ENCODE measurements at regions not wholly inside any gene's neighbourhood (a gene's known extent, or its start where the extent isn't known, plus 50 kb on each side); places are given as distances from the start of the nearest gene placed in this dataset.

DNA sequence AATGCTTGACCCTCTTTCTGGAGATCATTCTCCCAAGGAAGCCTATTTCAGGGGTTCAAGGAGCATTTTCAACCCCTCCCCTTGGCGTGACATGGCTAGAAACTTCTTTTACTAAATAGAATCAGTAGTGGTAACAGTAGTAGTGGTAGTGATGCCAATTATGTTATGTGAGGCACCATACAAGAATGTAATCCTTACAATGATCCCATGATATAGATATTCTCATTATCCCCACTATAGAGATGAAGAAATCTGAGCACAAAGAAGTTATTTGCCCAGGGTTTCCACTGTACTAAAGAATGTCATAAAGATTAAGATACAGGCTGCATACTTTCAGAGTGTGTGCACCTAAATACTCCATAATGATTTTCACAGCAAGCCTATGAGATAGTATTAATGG lies 155.4 kb upstream of the CLINT1 start:
- DNase-seq (ENCODE audit: insufficient read length, low spot score) (no peak), FAIRE-seq (no peak)

GRCh38 chr5:158013939-158014338 lies 155.0 kb upstream of the CLINT1 start:
- FAIRE-seq: no peak

DNA sequence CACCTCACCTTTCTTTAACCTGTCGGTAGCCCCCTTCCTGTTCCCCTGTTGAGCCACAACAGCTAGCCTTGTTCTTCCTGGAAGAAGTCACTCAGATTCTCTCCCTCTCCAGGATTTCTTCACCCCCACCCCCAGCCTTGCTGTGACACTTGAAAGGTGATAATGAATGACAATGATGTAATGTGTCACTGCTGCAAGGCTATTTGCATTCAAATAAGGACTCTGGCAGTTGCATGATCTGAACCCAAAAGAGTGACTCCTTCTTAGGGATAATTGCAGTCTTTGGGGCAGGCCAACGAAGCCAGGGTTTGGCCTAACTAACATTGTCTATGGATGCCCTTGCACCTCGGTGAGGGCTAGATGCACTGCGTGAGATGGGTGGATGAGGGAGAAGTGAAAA lies 154.4 kb upstream of the CLINT1 start:
- peak; percentile 33 for FAIRE-seq
- DNase-seq (ENCODE audit: insufficient read length, low spot score): no peak

More at GRCh38 chr5:158013939-158014338, 155.0 kb upstream of the CLINT1 start:
- peak; percentile 54 for DNase-seq (ENCODE audit: insufficient read length, low spot score)

DNA sequence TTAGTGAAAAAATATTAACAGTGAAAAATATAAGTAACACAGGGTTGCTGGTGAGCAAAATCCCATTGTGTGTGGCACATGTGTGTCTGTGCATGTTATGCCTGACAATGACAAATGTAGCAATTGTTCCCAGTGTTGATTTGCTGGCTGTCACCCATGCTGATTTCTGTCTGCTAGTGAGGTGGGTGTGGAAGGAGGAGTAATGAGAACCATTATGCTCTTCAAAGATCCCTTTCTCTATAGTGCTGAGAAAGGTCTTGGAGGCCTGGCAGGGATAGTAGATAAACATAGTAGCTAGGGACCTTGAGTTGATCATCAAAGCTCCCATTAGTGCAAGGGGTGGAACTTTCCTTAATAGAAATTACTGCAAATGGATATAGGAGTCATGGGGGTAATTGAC lies 152.5 kb upstream of the CLINT1 start:
- DNase-seq (ENCODE audit: insufficient read length, low spot score): no peak
- no peak for FAIRE-seq

DNA sequence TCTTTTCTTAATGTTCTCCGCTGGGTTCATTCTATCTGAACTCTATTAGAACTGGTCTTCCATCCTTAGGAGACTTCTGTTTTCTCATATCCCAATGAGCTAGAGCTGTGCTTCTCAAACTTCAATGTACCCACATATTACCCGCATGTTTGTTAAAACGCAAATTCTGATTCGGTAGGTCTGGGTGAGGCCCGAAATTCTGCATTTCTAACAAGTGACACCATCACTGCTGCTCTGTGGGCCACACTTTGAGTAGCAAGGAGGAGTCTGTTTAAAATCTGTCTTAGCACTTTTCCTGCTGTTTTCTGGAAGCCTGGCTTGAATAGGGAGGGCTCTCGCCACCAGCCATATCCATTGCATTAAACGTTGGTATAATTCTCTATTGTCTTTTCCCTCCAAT lies 151.9 kb upstream of the CLINT1 start:
- DNase-seq (ENCODE audit: insufficient read length, low spot score) (no peak), FAIRE-seq (no peak)

GRCh38 chr5:158007336-158007735 lies 148.4 kb upstream of the CLINT1 start:
- FAIRE-seq (no peak), DNase-seq (ENCODE audit: insufficient read length, low spot score) (no peak)

GRCh38 chr5:157999696-158000095 lies 140.8 kb upstream of the CLINT1 start:
- FAIRE-seq: no peak
- no peak for DNase-seq (ENCODE audit: insufficient read length, low spot score)

- DNase-seq (ENCODE audit: insufficient read length, low spot score) (no peak), FAIRE-seq (no peak)
Observed at GRCh38 chr5:157997991-157998504, 139.1 kb upstream of the CLINT1 start.

GRCh38 chr5:157994906-157995519 lies 136.1 kb upstream of the CLINT1 start:
- FAIRE-seq (peak; percentile 64), DNase-seq (ENCODE audit: insufficient read length, low spot score) (peak; percentile 80)

DNA sequence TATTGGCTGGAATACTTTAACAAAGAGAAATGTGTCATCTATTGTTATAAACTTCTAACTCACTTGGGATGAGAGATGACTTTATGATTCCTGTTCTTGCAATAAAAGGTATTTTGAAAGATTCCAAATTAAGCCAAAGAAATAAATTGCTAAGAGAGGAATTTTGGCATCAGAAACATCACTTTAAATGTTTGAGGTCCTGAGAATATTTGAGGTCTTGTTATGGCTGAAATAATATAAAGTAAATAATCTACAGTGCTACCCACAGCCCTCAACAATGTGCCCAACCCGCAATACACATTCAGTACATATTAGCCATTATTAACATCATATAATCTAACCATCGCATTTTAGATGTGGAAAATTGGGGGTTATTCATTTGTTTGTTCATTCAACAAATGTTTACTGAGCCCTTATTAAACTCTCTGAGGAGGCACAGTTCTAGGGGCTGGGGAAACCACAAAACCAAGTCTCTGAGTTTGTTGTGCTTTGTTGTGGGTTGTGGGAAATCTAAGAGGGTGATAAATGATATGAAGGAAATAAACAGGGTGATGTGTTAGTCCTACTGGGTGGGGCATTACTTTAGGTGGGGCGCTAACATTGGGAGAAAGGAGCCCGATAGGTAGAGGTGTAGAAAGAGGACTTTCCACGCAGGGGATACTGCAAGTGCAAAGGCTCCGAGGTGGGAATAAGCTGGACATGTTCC lies 135.2 kb upstream of the CLINT1 start:
- FAIRE-seq: no peak

GRCh38 chr5:157993201-157993600 lies 134.3 kb upstream of the CLINT1 start:
- no peak for FAIRE-seq
- DNase-seq (ENCODE audit: insufficient read length, low spot score): no peak

More for the DNA sequence above, 135.2 kb upstream of the CLINT1 start:
- DNase-seq (ENCODE audit: insufficient read length, low spot score): no peak

DNA sequence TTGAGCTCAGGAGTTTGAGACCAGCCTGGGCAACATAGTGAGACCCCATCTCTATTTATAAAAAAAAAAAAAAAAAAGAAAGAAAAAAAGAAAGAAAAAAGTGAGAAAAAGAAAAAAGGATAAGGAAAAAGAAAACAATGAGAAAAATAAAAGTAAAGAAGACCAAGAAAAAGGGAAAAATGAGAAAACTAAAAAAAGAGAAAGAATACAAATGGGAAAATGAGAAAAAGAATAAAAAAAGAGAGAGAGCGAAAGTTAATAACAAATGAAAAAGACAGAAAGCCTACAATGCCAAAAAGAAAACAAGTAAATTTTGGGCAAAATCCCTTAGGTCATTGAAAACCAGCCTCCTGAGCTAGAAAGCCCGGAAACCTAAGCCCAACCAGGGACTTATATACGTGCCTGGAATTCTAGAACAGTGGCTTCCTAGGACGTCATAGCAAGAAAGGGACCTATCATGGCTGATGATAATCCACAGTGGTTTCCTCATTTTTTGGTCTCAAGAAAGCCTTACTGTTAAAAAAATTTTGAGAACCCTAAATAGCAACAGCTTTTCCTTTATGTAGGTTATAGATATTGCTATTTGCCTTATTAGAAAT lies 131.7 kb upstream of the CLINT1 start:
- DNase-seq (ENCODE audit: insufficient read length, low spot score) (no peak), FAIRE-seq (no peak)

DNA sequence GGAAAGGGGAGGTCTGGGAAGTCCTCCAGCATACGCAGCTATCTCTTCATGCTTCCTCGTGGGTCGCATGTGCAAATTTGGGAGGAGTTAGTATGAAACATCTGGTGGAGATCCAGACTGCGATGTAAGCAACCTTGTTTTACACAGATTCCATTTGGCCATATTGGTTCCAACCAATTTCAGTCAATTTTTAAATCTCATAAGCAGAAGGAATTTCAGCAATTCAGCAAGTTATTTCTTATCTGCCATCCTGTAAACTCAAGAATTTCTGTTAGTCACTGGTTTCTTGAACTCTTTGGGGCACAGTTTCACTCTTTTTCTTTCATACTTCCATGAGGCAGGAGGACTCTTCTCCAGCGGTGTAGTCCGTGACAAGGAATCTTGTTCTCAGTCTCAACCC lies 130.4 kb upstream of the CLINT1 start:
- peak; percentile 9 for FAIRE-seq
- DNase-seq (ENCODE audit: insufficient read length, low spot score): no peak

DNA sequence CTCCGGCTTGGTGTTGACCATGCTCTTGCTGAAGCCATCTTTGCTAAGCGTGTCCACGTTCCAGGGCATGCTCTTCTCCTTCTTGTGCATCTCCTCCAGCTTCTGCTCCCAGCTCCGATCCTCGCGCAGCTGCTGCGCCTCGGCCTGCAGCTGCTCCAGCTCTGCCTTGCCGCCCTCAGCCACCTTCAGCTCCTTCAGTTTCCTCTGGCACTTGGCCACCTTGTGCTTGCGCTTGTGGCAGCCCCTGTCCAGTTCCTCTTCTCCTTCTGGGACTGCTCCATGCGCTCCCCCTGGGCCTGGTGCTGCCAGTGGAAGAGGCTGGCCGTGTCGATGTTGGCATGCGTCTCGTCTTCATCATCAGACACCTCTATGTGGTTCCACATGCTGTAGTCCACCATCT lies 128.3 kb upstream of the CLINT1 start:
- DNase-seq (ENCODE audit: insufficient read length, low spot score) (no peak), FAIRE-seq (no peak)

DNA sequence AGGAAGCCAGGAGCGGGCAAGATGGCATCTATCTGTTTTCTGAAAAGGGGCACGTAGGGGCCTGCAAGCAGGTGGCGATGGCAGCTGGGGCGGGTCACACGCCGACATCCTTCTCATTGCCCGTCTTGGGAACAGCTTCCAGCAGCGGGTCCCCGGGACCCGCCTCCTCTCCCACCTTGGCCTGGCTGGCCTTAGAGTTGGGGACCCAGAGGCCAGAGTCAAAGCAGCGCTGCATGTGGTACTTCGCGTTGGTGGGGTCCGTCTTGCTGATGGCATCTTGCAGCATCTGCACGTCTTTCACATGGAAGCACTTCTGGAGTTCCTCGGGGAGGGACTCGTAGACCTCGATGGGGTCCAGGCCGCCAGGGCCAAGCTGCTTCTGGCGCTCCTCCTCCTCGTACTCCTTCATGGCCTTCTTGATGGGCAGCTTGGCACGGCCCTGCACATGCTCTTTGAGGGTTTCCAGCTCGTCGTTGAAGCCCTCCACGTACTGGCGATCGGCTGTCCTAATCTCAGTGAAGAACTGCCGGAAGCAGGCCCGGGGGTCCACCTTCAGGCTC lies 127.6 kb upstream of the CLINT1 start:
- FAIRE-seq (no peak), DNase-seq (ENCODE audit: insufficient read length, low spot score) (no peak)

- FAIRE-seq (no peak), DNase-seq (ENCODE audit: insufficient read length, low spot score) (no peak)
Observed at GRCh38 chr5:157984611-157985010, 125.7 kb upstream of the CLINT1 start.

DNA sequence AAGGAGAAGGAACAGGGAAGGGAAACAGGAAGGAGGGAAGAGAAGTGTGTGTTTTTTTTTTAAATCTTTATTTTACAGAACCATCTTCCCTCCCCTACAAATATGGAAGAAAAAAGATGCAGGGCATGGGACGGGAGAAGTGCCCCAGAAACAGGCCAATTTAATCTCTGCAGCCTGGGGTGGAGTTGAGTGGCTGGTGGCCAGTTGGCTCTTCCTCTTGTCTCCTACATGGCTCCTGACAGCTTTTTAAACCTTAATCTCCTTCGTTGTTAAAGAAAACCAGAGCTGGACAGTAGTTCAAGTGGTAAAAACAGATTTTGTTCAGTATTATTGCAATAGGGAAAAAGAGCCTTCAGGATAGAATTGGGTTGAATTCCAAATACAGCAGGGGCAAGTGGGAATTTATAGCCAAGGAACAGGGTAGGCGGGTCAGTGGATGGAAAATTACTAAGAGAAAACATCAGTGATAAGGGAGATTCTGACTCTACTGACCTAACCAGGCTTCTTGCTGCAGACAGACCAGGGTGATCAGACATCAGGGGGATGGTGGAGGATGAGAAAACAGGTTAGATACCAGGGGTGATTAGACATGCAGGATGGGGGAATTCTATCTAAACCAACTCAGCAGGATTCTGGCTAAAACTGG lies 125.1 kb upstream of the CLINT1 start:
- FAIRE-seq: no peak
- DNase-seq (ENCODE audit: insufficient read length, low spot score): no peak

DNA sequence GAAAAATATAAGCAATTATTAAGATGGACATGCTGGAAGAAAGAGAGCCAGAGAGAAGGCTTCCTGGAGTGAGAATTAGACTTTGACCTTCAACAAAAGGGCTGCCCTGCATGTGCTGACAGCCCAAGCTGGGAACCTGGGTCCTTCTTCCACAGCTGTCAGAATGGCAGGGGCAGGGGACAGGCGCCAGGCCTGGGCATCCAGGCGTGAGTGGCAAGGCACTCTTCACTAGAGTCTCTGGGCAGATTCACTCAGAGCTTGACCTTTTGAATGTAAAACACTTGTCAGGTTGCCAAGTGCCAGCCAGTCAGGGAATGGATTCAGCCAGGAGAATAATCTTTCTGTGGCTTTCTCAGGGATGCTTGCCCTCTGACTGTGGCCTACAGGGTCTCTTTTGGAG lies 119.1 kb upstream of the CLINT1 start:
- no peak for DNase-seq (ENCODE audit: insufficient read length, low spot score)
- FAIRE-seq: no peak

- FAIRE-seq: no peak
Observed at GRCh38 chr5:157976429-157976828, 117.5 kb upstream of the CLINT1 start.

DNA sequence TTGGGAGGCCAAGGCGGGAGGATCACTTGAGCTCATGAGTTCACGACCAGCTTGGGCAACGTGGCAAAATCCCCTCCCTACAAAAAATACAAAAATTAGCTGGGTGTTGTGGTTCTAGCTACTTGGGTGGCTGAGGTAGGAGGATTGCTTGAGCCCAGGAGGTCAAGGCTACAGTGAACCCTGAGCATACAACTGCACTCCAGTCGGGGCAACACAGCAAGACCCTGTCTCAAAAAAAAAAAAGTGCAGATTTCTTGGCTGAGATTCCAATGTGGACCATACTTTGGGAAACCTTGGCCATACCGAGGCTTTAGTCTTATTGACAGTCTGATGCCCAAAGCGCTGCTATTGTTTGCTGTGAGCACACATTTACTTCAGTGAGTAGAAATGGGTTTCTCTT lies 113.6 kb upstream of the CLINT1 start:
- no peak for DNase-seq (ENCODE audit: insufficient read length, low spot score)
- no peak for FAIRE-seq

More at GRCh38 chr5:157976429-157976828, 117.5 kb upstream of the CLINT1 start:
- no peak for DNase-seq (ENCODE audit: insufficient read length, low spot score)

- no peak for FAIRE-seq
- no peak for DNase-seq (ENCODE audit: insufficient read length, low spot score)
Observed at GRCh38 chr5:157971571-157972216, 112.7 kb upstream of the CLINT1 start.
